ENCODE measurements at regions not wholly inside any gene's neighbourhood (a gene's known extent, or its start where the extent isn't known, plus 50 kb on each side); places are given as distances from the start of the nearest gene placed in this dataset.

DNA sequence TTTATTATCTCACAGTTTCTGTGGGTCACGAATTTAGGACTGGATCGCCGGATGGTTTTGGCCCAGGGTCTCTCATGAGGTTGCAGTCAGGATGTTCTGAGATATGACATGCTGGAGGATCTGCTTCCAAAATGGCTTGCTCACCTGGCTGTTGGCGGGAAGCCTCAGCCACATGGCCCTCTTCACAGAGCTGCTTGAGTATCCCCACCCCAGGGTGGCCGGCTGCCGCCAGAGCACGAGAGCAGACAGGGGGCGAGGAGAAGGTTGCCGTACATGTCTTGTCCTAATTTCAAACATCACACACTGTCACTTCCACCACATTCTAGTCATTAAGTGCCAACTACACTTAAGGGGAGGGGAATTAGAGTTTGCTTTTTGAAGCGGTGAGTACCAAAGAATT is 365.8 kb downstream of the FGFR2 start:
- no peak overlapping the region for H3K27ac Mint-ChIP-seq

DNA sequence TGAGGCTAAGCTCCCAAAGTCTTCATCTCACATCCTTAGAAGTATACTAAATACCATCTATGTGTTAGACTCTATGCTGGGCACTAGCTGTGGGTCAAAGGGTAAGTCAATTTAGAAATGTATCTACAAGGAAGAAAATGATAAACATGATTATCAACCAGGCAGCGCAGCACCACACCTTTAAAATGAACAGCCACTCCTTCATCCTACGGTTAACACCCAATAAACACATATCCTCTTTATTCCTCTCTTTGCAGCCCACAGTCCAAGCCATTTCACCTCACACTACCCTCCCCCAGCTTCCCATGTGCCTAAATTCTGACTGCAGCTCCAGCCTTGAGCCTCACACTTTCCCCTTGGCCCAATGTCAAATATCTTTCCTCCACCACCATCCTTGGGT is 362.6 kb downstream of the FGFR2 start:
- H3K27me3 Mint-ChIP-seq (ENCODE audit: low read depth in 3 of 3): peaks cover 0 to 5% (median 4%) of the 10 kb centered on the region in 3 donors
- peaks cover 0 to 4% (median 0%) of the 10 kb centered on the region in 3 donors for H3K36me3 Mint-ChIP-seq
- H3K4me1 Mint-ChIP-seq: no peaks in the 10 kb centered on the region
- no peak overlapping the region for H3K4me3 Mint-ChIP-seq
- peaks cover 0 to 8% (median 6%) of the 10 kb centered on the region in 6 donors for H3K9me3 Mint-ChIP-seq
- no peak for DNase-seq
- H3K27ac Mint-ChIP-seq: no peak overlapping the region

More for the DNA sequence above, 365.8 kb downstream of the FGFR2 start:
- DNase-seq: no peak
- no peak overlapping the region for H3K4me3 Mint-ChIP-seq
- no peaks in the 10 kb centered on the region for H3K4me1 Mint-ChIP-seq
- H3K9me3 Mint-ChIP-seq: peaks cover 0 to 7% (median 6%) of the 10 kb centered on the region in 6 donors
- peaks cover 0 to 4% (median 0%) of the 10 kb centered on the region in 3 donors for H3K36me3 Mint-ChIP-seq
- H3K27me3 Mint-ChIP-seq (ENCODE audit: low read depth in 3 of 3): peaks cover 0 to 5% (median 4%) of the 10 kb centered on the region in 3 donors

DNA sequence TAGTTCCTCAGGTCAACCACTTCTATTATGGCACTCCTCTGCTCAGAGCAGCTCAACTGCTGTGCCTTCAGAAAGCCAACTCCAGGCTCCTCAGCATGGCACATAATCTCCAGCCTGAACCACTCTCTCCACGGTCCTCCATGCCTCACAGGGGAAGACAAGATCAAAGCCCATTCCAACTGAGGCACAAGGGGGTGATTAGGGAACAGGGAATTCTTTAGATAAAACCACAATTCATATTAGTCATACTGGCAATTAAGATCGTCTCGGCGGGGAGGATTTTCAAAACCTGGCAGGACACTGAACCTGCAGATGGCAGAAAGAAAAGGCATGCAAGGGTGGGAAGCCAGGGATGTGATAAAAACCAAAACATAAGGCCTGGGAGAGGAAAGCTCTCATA is 361.6 kb downstream of the FGFR2 start:
- Mint-ChIP-seq H3K4me3 (no peak overlapping the region), H3K36me3 (peaks cover 0 to 4% (median 0%) of the 10 kb centered on the region in 3 donors)
- no peak for DNase-seq

DNA sequence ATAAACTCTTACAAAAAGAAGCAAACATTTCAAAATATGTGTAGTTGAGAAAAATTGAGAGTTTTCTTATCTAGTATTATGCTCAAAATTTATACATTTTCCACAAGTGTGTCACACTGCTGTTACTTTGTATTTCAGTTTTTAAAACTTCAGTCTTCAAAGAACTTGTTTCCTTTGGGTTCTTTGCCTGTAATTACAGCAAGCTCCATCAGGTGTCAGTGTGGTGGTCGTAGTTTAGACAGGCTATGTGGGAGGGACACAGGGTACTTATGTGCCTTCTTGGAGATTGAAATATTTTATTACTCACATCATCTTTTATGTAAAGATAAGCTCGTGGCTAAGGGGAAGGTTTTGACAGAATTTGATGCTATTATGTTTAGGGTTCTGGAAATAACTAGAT is 360.5 kb downstream of the FGFR2 start:
- H3K9me3 Mint-ChIP-seq: peaks cover 0 to 8% (median 6%) of the 10 kb centered on the region in 6 donors
- no peak for DNase-seq
- H3K36me3 Mint-ChIP-seq: peaks cover 0 to 4% (median 0%) of the 10 kb centered on the region in 3 donors
- no peak overlapping the region for H3K4me3 Mint-ChIP-seq
- H3K27ac Mint-ChIP-seq: no peak overlapping the region
- no peaks in the 10 kb centered on the region for H3K4me1 Mint-ChIP-seq
- H3K27me3 Mint-ChIP-seq (ENCODE audit: low read depth in 3 of 3): peaks cover 0 to 8% (median 4%) of the 10 kb centered on the region in 3 donors

More for the DNA sequence above, 361.6 kb downstream of the FGFR2 start:
- peaks cover 0 to 8% (median 6%) of the 10 kb centered on the region in 6 donors for H3K9me3 Mint-ChIP-seq
- peaks cover 0 to 5% (median 4%) of the 10 kb centered on the region in 3 donors for H3K27me3 Mint-ChIP-seq (ENCODE audit: low read depth in 3 of 3)
- no peaks in the 10 kb centered on the region for H3K4me1 Mint-ChIP-seq
- H3K27ac Mint-ChIP-seq: no peak overlapping the region

DNA sequence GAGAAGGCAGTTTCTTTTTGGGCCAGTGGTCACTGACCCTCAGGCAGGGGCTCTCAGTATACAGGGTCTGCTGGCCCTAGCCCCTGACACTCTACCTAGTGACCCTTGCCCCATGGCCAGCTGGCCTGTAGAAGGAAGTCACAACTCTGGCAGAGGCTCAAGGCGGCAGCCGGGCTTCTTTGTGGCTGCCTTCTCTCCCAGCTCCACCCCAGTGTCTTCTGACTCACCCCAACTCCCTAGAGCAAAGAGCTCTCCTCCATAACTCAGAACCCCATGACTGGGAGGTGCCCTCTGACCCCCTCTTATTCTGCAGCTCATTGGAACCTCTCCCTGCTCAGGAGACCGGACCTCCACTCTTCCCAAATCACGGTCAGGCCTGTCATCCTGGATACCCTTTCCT is 358.2 kb downstream of the FGFR2 start:
- H3K9me3 Mint-ChIP-seq: peaks cover 0 to 7% (median 6%) of the 10 kb centered on the region in 6 donors
- no peak for DNase-seq
- no peak overlapping the region for H3K4me3 Mint-ChIP-seq
- H3K27me3 Mint-ChIP-seq (ENCODE audit: low read depth in 3 of 3): peaks cover 0 to 10% (median 4%) of the 10 kb centered on the region in 3 donors
- H3K27ac Mint-ChIP-seq: no peak overlapping the region
- peaks cover 0 to 4% (median 0%) of the 10 kb centered on the region in 3 donors for H3K36me3 Mint-ChIP-seq
- H3K4me1 Mint-ChIP-seq: no peaks in the 10 kb centered on the region

DNA sequence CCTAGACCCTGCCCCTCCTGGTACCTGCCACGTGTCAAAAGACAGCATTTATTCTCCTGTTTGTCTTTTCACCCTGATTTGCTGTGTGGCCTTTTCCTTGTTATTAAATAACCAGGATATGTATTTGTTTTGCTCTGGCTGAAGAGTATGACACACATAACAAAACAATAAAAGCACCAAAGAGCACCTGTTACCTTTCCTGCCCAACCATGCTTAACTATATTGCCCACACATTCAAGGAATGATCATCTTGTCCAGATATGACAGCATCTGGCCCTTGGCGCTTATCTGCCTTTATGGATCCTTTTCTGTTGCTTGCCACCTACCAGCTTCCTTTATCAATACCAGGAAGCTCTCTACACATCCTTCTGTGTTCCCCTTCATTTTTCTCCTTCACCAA is 357.7 kb downstream of the FGFR2 start:
- H3K36me3 Mint-ChIP-seq: peaks cover 0 to 4% (median 0%) of the 10 kb centered on the region in 3 donors
- no peaks in the 10 kb centered on the region for H3K4me1 Mint-ChIP-seq
- DNase-seq: no peak
- no peak overlapping the region for H3K4me3 Mint-ChIP-seq
- no peak overlapping the region for H3K27ac Mint-ChIP-seq
- H3K9me3 Mint-ChIP-seq: peaks cover 0 to 7% (median 6%) of the 10 kb centered on the region in 6 donors
- peaks cover 0 to 13% (median 4%) of the 10 kb centered on the region in 3 donors for H3K27me3 Mint-ChIP-seq (ENCODE audit: low read depth in 3 of 3)

DNA sequence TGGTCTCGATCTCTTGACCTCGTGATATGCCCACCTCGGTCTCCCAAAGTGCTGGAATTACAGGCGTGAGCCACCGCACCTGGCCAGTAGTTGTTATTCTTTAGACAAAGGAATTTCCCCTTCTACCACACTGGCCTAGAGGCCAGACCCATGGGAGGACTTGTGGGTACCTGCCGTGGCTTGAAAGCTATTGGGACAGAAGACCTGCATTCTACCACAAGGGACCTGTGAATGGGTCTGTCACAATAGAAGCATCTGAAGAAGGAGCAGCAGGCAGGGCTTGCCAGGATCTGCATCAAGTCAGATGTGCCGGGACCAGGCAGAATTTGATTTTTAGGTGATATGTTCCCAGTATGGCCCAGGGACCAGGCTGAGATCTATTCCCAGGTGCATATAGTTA is 356.9 kb downstream of the FGFR2 start:
- H3K36me3 Mint-ChIP-seq: peaks cover 0 to 4% (median 0%) of the 10 kb centered on the region in 3 donors
- DNase-seq: no peak
- peaks cover 0 to 11% (median 0%) of the 10 kb centered on the region in 3 donors for H3K27me3 Mint-ChIP-seq (ENCODE audit: low read depth in 3 of 3)
- H3K4me1 Mint-ChIP-seq: no peaks in the 10 kb centered on the region
- no peak overlapping the region for H3K27ac Mint-ChIP-seq
- H3K9me3 Mint-ChIP-seq: peaks cover 0 to 6% (median under 1%) of the 10 kb centered on the region in 6 donors
- no peak overlapping the region for H3K4me3 Mint-ChIP-seq

DNA sequence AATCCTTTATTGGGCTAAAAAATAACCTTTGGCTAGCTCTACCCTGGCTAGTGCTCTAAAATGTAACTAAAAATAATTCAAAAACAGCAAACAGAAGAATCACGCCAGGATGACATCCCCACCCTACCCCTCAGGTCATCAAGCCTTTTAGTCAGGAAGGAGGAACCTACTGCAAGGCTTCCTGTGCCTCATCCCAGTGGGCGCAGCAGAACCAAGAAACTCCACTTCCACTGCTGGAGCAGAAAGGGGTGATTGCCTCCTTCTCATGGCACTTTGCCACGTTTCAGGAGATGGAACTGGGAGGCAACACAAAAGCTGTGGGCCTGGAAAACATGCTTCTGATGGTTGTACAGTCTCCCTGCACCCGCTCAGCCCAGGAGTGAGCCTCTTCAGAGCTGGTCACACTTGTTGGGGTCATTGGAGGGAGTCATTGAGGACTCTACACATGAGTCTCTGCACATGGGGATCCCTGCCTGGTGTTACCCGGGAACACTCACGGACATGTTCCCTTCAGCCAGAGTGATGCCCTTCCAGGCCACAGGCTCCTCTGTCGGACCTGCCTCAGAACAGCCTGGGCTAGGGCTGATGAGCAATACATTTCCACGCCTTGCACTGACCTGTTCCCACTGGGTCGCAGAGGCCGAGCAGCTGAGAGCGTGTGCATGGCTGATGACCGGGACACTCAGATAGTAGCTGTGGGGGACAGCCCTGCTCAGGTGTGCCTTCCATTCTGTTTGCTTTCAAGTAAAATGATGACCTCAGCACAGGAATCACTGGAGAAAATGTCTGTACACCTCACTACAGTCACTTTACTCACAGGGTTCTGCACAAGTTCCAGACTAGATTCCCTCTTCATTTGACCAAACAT is 355.3 kb downstream of the FGFR2 start:
- Mint-ChIP-seq H3K27ac (no peak overlapping the region), H3K27me3 (ENCODE audit: low read depth in 3 of 3) (peaks cover 0 to 8% (median 0%) of the 10 kb centered on the region in 3 donors), H3K4me3 (no peak overlapping the region), H3K36me3 (no peaks in the 10 kb centered on the region), H3K9me3 (peaks cover 0 to 2% (median 0%) of the 10 kb centered on the region in 6 donors), H3K4me1 (no peaks in the 10 kb centered on the region)
- no peak for DNase-seq

DNA sequence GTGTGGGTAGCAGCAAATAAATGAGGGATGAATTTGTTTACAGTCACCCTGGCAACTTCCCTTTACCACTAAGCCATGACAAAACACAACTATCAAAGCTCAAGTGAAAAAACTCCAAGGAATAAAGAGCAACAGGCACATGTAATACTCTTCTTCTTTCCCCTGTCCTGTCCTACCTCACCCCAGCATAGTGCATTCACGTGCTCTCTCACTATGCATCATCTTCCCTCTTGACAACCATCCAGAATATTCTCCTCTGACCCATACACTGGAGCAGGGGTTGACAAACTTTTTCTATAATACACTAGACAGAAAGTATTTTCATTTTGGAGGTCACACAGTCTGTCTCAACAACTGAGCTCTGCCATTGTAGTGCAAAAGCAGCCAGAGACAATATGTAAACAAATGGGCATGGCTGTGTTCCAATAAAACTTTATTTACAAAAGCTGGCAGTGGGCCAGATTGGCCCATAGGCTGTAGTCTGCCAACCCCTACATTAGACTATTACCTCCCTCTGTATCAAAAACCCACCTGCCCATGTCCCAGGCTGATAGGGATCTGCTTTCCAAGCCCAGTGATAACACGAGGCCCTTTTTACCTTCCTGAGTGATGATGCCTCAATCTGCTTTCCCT is 354.5 kb downstream of the FGFR2 start:
- no peaks in the 10 kb centered on the region for H3K9me3 Mint-ChIP-seq
- H3K4me1 Mint-ChIP-seq: no peaks in the 10 kb centered on the region
- H3K27ac Mint-ChIP-seq: no peak overlapping the region
- peaks cover 0 to 8% (median 0%) of the 10 kb centered on the region in 3 donors for H3K27me3 Mint-ChIP-seq (ENCODE audit: low read depth in 3 of 3)
- H3K36me3 Mint-ChIP-seq: no peaks in the 10 kb centered on the region
- no peak overlapping the region for H3K4me3 Mint-ChIP-seq
- no peak for DNase-seq

DNA sequence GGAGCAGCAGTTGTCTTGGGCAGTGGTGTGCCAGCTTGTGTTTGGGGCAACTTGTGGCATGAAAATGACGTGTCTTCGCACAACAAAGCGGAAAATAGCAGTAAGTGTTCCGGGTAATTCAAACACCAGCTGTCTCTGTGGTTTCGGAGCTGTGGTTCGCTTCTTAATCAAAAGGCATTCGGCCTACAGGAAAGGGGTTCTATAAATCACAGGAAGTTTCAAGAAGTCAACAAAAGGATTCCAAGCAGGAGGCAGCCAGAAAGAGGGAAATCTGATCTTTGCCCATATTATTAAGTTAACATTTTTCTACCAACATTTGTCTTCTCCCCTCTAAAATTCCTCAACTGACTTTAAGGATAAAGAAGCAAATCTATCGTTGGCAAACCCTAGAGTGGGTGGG is 353.4 kb downstream of the FGFR2 start:
- no peak for DNase-seq
- H3K4me1 Mint-ChIP-seq: no peaks in the 10 kb centered on the region
- no peak overlapping the region for H3K4me3 Mint-ChIP-seq
- no peak overlapping the region for H3K27ac Mint-ChIP-seq
- H3K36me3 Mint-ChIP-seq: no peaks in the 10 kb centered on the region
- H3K9me3 Mint-ChIP-seq: peaks cover 0 to 2% (median 0%) of the 10 kb centered on the region in 6 donors
- peaks cover 0 to 8% (median 0%) of the 10 kb centered on the region in 3 donors for H3K27me3 Mint-ChIP-seq (ENCODE audit: low read depth in 3 of 3)

DNA sequence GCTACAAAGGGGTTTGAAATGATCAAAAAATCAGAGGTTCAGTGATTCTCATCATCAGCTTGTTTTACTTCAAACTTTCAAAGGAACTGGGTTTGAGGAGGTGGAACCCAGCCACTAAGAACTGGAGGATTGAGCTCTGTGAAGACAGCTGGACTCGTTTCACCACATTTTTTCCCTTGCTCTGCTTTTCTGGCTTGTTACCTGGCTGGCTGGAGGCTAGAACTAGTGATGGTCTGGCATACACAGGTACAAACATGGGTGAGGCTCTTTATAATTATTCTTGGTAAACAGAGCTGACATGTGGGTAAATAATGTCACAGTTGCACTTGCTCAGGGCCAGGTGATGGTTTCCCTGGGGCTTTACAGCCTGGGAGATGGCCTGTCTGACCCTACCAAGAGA is 352.5 kb downstream of the FGFR2 start:
- H3K27me3 Mint-ChIP-seq (ENCODE audit: low read depth in 3 of 3): peaks cover 0 to 8% (median 0%) of the 10 kb centered on the region in 3 donors
- no peak overlapping the region for H3K27ac Mint-ChIP-seq
- no peaks in the 10 kb centered on the region for H3K36me3 Mint-ChIP-seq
- DNase-seq: no peak
- H3K4me3 Mint-ChIP-seq: no peak overlapping the region
- H3K4me1 Mint-ChIP-seq: no peaks in the 10 kb centered on the region
- H3K9me3 Mint-ChIP-seq: peaks cover 0 to 2% (median 0%) of the 10 kb centered on the region in 6 donors

DNA sequence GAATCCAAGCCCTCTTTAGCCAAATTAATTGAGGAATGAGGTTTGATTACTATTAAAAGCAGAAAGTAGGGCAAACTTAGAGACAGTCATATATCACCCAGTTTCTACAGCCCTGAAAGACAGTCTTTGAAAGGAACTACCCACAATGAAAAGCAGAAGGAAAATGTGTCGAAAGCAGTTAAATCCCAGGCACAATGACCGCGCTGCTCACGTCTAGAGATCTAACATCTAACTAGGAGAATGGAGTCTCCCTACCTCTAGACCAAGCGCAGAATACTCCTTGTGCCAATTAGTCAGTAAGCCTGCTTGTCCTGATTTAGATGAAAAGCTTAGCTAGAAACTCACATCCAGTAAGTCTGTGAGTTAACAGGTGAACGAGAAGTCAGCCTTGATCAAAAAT is 350.0 kb downstream of the FGFR2 start:
- Mint-ChIP-seq H3K4me3 (no peak overlapping the region), H3K4me1 (no peaks in the 10 kb centered on the region), H3K36me3 (no peaks in the 10 kb centered on the region), H3K27ac (no peak overlapping the region), H3K9me3 (peaks cover 0 to 2% (median 0%) of the 10 kb centered on the region in 6 donors), H3K27me3 (ENCODE audit: low read depth in 3 of 3) (peaks cover 0 to 5% (median 1%) of the 10 kb centered on the region in 3 donors)
- DNase-seq: no peak

DNA sequence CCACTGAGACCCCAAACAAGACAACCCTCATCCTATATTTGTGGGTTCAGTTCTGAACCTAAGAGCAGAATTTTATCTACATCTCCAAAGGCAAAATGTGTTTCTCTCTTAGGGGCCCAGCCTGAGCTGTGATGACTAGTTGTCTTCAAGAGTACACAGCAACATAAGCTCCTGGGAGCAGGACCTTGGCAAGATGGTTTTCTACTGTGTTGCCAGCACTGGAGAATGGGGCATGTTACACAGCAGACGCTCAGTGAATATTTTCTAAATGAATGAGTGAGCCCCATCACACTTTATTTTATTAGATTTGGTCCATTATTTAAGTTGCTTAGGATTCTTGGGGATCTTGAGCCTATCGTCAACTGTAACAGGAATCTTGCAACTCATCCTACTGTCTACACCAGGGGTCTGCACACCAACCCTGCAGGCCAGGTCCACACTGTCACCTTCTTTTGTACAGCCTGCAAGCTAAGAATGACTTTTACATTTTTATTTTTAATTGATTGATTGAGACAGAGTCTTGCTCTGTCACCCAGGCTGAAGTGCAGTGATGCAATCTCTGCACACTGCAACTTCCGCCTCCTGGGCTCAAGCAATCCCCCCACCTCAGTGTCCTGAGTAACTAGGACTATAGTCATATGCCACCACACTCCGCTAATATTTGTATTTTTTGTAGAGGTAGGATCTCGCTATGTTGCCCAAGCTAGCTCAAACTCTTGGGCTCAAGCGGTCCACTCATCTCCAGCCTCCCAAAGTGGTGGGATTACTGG is 347.1 kb downstream of the FGFR2 start:
- peaks cover 0 to 4% (median 3%) of the 10 kb centered on the region in 3 donors for H3K27me3 Mint-ChIP-seq (ENCODE audit: low read depth in 3 of 3)
- H3K36me3 Mint-ChIP-seq: no peaks in the 10 kb centered on the region
- DNase-seq: no peak
- H3K9me3 Mint-ChIP-seq: peaks cover 0 to 2% (median 0%) of the 10 kb centered on the region in 6 donors
- no peak overlapping the region for H3K4me3 Mint-ChIP-seq
- no peaks in the 10 kb centered on the region for H3K4me1 Mint-ChIP-seq
- H3K27ac Mint-ChIP-seq: no peak overlapping the region

Measured in immature natural killer cell (primary cell).